GM13976 (cell line): ENCODE measurements at regions not wholly inside any gene's neighbourhood (a gene's known extent, or its start where the extent isn't known, plus 50 kb on each side); places are given as distances from the start of the nearest gene placed in this dataset.
"Not testable (repeated sequence)": the region's sequence is repeated elsewhere in the genome, so short reads cannot be mapped to it uniquely, and the experiment has no call there.

Experiments
- DNase-seq: peaks from one replicate; pipeline ENCODE4 v3.0.0; 2012; ENCODE audit warnings: low spot score
- in situ Hi-C: fragments of 300-500 bp; cut with MboI; formaldehyde crosslinking; loops from one replicate; pipeline ENCODE4 v1.12.0; 2022; ENCODE audit warnings: low sequenced_read_pairs, mixed read lengths, inconsistent platforms; ENCODE audit not compliant: unreplicated experiment
- TF ChIP-seq, protein P1 (sequence below): IDR thresholded peaks from 2 replicates; pipeline ENCODE4 v1.5.1; 2012; ENCODE audit warnings: borderline replicate concordance, mild to moderate bottlenecking; ENCODE audit not compliant: insufficient read depth; ENCODE audit errors: extremely low read depth, missing control alignments, control extremely low read depth

DNA sequence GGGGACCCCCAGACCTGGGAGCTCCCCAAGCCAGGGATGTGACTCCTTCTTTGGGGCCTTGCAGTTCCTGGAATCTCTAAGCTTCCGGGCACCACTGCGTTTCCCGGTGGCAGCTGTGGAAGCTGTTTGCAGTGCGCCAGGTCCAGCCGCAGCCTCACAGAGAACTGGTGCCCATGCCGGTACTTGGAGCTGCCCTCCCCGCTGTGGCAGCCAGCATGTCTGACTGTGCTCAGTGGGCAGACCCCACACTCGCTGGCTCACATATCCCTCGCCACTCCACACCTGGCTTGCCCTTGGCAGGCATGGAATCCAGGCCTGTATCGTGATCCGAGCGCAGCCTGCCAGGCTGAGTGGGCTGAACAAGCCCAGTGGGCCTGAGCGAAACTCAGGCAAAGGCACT, 753.2 kb upstream of the PCDH20 start:
- no peak for DNase-seq
- in situ Hi-C loops = no loop called here
- TF ChIP-seq, protein P1, sequence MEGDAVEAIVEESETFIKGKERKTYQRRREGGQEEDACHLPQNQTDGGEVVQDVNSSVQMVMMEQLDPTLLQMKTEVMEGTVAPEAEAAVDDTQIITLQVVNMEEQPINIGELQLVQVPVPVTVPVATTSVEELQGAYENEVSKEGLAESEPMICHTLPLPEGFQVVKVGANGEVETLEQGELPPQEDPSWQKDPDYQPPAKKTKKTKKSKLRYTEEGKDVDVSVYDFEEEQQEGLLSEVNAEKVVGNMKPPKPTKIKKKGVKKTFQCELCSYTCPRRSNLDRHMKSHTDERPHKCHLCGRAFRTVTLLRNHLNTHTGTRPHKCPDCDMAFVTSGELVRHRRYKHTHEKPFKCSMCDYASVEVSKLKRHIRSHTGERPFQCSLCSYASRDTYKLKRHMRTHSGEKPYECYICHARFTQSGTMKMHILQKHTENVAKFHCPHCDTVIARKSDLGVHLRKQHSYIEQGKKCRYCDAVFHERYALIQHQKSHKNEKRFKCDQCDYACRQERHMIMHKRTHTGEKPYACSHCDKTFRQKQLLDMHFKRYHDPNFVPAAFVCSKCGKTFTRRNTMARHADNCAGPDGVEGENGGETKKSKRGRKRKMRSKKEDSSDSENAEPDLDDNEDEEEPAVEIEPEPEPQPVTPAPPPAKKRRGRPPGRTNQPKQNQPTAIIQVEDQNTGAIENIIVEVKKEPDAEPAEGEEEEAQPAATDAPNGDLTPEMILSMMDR = no peak

DNA sequence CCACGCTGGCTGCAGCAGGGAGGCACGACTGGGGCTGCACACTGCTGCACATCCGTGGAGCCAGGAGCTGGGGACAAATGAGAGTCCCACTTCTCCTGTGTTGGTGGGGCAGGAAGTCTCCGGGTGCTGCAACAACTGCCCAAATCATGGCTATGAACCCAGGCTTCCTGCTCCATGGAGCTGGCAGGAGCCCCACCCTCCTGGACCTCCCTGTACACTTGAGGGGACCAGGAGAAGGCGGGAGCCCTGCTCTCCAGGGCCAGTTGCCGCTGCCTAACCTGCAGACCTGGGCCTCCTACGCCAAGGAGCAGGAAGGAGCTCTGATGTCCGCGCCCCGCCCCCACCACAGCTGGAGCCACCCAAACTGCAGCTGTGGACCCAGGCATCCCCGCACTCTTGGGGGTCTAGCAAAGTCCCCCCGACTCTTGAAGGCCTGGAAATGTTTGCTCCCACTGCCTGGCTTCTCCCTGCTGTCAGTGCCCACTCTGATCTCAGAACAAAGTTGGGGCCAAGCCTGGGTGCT, 752.1 kb upstream of the PCDH20 start:
- in situ Hi-C loops = no loop called here
- TF ChIP-seq, protein P1 = no peak
- DNase-seq = no peak

DNA sequence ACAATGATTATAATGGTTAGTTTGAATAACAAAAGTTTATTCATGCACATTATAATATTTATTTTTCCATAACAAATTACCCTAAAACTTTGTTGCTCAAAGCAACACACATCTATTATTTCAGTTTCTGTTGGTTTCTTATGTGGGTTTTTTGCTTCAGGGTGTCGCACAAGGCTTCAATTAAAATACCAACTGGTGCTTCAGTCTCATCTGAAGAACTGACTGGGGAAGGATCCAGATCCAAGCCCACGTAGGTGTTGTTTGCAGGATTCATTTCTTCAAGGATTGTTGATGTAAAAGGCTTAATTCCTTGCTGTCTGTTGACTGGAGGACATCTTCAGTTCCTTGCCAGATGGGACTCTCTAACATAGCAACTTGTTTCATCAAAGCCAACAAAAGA, 747.2 kb upstream of the PCDH20 start:
- no peak for DNase-seq
- in situ Hi-C loops = no loop called here
- TF ChIP-seq, protein P1 = no peak

DNA sequence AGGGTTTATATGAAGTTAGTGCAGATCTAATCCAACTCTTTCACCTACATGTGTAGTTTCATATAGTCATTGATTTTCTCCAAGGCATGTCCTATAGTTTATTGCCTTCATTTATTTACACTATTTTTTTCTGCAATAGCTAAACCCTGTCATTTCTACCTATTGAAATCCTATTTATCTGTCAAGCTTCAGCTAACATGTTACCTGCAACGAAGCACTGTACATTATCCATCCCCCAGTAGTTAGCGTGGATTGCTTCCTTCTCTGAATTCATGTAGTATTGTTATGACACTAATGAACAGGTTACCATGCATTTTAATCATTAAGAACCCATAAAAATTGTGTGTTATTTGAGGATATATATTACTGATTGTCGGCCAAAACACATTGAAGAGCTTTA, 742.9 kb upstream of the PCDH20 start:
- in situ Hi-C loops = no loop called here
- TF ChIP-seq, protein P1 = no peak
- DNase-seq = no peak

DNA sequence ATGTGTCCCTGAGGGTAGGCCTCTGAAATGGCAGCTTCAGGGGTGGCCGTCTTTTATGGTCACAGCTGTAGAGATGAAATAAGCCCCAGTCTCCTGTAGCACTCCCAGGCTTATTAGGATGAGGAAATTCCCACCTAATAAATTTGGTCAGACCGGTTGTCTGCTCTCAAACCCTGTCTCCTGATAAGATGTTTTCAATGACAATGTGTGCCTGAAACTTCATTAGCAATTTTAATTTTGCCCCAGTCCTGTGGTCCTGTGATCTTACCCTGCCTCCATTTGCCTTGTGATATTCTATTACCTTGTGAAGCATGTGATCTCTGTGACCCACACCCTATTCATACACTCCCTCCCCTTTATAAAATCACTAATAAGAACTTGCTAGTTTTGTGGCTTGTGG, 736.1 kb upstream of the PCDH20 start:
- DNase-seq, in situ Hi-C loops: not testable (repeated sequence)

DNA sequence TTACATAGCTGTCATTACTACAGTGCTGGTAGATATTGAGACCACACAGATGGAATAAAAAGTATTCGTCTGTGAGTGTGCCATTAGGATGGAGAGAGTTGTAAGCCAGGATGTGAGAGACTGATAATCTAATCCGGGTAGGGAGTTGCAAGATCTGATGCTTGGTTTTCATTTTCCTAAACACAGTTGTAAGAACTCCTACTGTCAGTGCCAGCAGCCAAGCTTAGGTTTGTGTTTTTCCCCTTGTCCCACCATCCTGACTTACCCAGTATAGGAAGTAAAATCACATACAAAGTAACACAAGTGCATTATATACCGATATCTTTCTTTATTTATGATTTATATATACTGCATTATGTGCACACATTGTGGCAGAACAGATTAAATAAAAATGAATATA, 726.4 kb upstream of the PCDH20 start:
- no peak for DNase-seq
- in situ Hi-C loops = no loop called here
- TF ChIP-seq, protein P1 = no peak

DNA sequence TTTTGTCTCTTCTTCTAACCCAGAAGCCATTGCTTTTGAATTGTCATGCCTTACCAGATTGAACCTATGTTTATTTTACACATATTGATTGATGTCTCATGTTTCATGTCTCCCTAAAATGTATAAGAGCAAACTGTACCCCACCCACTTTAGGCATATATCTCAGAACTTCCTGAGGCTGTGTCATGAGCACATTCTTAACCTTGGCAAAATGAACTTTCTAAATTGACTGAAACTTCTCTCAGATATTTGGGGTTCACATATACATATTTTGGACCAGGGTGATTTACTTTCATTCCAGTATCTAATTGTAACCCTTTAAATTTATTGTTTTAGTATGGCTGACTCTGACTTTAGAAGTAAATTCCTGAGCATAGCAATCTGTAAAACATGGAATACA, 723.9 kb upstream of the PCDH20 start:
- TF ChIP-seq, protein P1 = no peak
- no peak for DNase-seq
- in situ Hi-C loops = no loop called here
